ENCODE measurements at regions not wholly inside any gene's neighbourhood (a gene's known extent, or its start where the extent isn't known, plus 50 kb on each side); places are given as distances from the start of the nearest gene placed in this dataset.
A peak's percentile ranks its signal among the peaks of the same experiment; 100 is the strongest.

- no peak for DNase-seq (ENCODE audit: low spot score)
Observed at GRCh38 chr10:6305401-6306321, 102.9 kb downstream of the PFKFB3 start.

- DNase-seq (ENCODE audit: low spot score): no peak
Observed at GRCh38 chr10:6306917-6307316, 104.2 kb downstream of the PFKFB3 start.

- DNase-seq (ENCODE audit: low spot score): no peak
Observed at GRCh38 chr10:6309816-6310215, 107.1 kb downstream of the PFKFB3 start.

- no peak for DNase-seq (ENCODE audit: low spot score)
Observed at GRCh38 chr10:6310977-6311376, 108.2 kb downstream of the PFKFB3 start.

GRCh38 chr10:6311700-6312330, 109.1 kb downstream of the PFKFB3 start:
- DNase-seq (ENCODE audit: low spot score): no peak

GRCh38 chr10:6312636-6313035, 109.9 kb downstream of the PFKFB3 start:
- no peak for DNase-seq (ENCODE audit: low spot score)

- DNase-seq (ENCODE audit: low spot score): no peak
Observed at GRCh38 chr10:6313111-6313895, 110.6 kb downstream of the PFKFB3 start.

- no peak for DNase-seq (ENCODE audit: low spot score)
Observed at GRCh38 chr10:6314620-6315205, 112.0 kb downstream of the PFKFB3 start.

- no peak for DNase-seq (ENCODE audit: low spot score)
Observed at GRCh38 chr10:6319119-6319518, 116.4 kb downstream of the PFKFB3 start.

GRCh38 chr10:6320320-6321010, 117.7 kb downstream of the PFKFB3 start:
- no peak for DNase-seq (ENCODE audit: low spot score)

- DNase-seq (ENCODE audit: low spot score): no peak
Observed at GRCh38 chr10:6321880-6322279, 119.1 kb downstream of the PFKFB3 start.

- no peak for DNase-seq (ENCODE audit: low spot score)
Observed at GRCh38 chr10:6322805-6323204, 120.1 kb downstream of the PFKFB3 start.

GRCh38 chr10:6327961-6328698, 125.4 kb downstream of the PFKFB3 start:
- DNase-seq (ENCODE audit: low spot score): no peak

GRCh38 chr10:6328699-6329423, 126.1 kb downstream of the PFKFB3 start:
- DNase-seq (ENCODE audit: low spot score): no peak

- DNase-seq (ENCODE audit: low spot score): no peak
Observed at GRCh38 chr10:6333086-6333485, 130.4 kb downstream of the PFKFB3 start.

GRCh38 chr10:6333973-6334372, 131.2 kb downstream of the PFKFB3 start:
- DNase-seq (ENCODE audit: low spot score): no peak

GRCh38 chr10:6336016-6336415, 133.3 kb downstream of the PFKFB3 start:
- no peak for DNase-seq (ENCODE audit: low spot score)

- DNase-seq (ENCODE audit: low spot score): peak; percentile 75
Observed at GRCh38 chr10:6337382-6337781, 134.7 kb downstream of the PFKFB3 start.

GRCh38 chr10:6338361-6338760, 135.6 kb downstream of the PFKFB3 start:
- DNase-seq (ENCODE audit: low spot score): no peak

- DNase-seq (ENCODE audit: low spot score): no peak
Observed at GRCh38 chr10:6339891-6340290, 137.2 kb downstream of the PFKFB3 start.
